ENCODE measurements at regions not wholly inside any gene's neighbourhood (a gene's known extent, or its start where the extent isn't known, plus 50 kb on each side); places are given as distances from the start of the nearest gene placed in this dataset.
"Not testable (repeated sequence)": the region's sequence is repeated elsewhere in the genome, so short reads cannot be mapped to it uniquely, and the experiment has no call there.

GRCh38 chr12:40172879-40173278, 51.9 kb upstream of the LRRK2 start:
- no peak overlapping the region for H3K4me3 ChIP-seq (ENCODE audit: low read depth, low read length)
- TF ChIP-seq, protein P1, sequence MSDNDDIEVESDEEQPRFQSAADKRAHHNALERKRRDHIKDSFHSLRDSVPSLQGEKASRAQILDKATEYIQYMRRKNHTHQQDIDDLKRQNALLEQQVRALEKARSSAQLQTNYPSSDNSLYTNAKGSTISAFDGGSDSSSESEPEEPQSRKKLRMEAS (IDR thresholded peaks at IDR 0.05; ENCODE audit: low read depth, low read length): no peak
- TF ChIP-seq, protein P2, sequence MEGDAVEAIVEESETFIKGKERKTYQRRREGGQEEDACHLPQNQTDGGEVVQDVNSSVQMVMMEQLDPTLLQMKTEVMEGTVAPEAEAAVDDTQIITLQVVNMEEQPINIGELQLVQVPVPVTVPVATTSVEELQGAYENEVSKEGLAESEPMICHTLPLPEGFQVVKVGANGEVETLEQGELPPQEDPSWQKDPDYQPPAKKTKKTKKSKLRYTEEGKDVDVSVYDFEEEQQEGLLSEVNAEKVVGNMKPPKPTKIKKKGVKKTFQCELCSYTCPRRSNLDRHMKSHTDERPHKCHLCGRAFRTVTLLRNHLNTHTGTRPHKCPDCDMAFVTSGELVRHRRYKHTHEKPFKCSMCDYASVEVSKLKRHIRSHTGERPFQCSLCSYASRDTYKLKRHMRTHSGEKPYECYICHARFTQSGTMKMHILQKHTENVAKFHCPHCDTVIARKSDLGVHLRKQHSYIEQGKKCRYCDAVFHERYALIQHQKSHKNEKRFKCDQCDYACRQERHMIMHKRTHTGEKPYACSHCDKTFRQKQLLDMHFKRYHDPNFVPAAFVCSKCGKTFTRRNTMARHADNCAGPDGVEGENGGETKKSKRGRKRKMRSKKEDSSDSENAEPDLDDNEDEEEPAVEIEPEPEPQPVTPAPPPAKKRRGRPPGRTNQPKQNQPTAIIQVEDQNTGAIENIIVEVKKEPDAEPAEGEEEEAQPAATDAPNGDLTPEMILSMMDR (IDR thresholded peaks at IDR 0.05; ENCODE audit: low read depth, low read length): no peak
- TF ChIP-seq MYC (IDR thresholded peaks at IDR 0.05; ENCODE audit: low read depth, low read length) (no peak), POLR2A (IDR thresholded peaks at IDR 0.05; ENCODE audit: extremely low read depth, insufficient read length) (no peak)
- DNase-seq (ENCODE audit: low read depth): no peak

GRCh38 chr12:40171501-40171900, 53.3 kb upstream of the LRRK2 start:
- TF ChIP-seq POLR2A (IDR thresholded peaks at IDR 0.05; ENCODE audit: extremely low read depth, insufficient read length) (no peak), MYC (IDR thresholded peaks at IDR 0.05; ENCODE audit: low read depth, low read length) (no peak)
- TF ChIP-seq, protein P2 (IDR thresholded peaks at IDR 0.05; ENCODE audit: low read depth, low read length): no peak
- TF ChIP-seq, protein P1 (IDR thresholded peaks at IDR 0.05; ENCODE audit: low read depth, low read length): no peak
- DNase-seq (ENCODE audit: low read depth): no peak
- H3K4me3 ChIP-seq (ENCODE audit: low read depth, low read length): no peak overlapping the region

GRCh38 chr12:40171066-40171465, 53.7 kb upstream of the LRRK2 start:
- TF ChIP-seq, protein P2 (IDR thresholded peaks at IDR 0.05; ENCODE audit: low read depth, low read length): no peak
- TF ChIP-seq, protein P1 (IDR thresholded peaks at IDR 0.05; ENCODE audit: low read depth, low read length): no peak
- TF ChIP-seq POLR2A (IDR thresholded peaks at IDR 0.05; ENCODE audit: extremely low read depth, insufficient read length) (no peak), MYC (IDR thresholded peaks at IDR 0.05; ENCODE audit: low read depth, low read length) (no peak)
- no peak for DNase-seq (ENCODE audit: low read depth)
- H3K4me3 ChIP-seq (ENCODE audit: low read depth, low read length): no peak overlapping the region

DNA sequence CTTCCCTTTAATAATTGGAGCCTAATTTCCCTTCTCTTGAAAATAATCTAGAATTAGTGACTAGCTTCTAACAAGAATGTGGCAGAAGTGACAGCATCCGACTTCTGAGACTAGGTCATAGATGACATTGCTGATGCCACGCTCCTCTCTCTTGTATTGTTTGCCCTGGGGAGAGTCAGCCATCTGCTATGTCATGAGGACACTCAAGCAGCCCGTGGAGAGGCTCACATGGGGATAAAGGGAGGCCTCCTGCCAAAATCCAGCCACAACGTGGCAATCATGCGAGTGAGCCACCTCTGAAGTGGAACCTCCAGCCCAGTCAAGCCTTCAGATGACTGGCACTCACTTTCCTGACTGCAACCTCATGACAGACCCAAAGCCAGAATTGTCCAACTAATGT, 54.2 kb upstream of the LRRK2 start:
- no peak for TF ChIP-seq POLR2A (IDR thresholded peaks at IDR 0.05; ENCODE audit: extremely low read depth, insufficient read length)
- TF ChIP-seq, protein P2 (IDR thresholded peaks at IDR 0.05; ENCODE audit: low read depth, low read length): no peak
- TF ChIP-seq, protein P1 (IDR thresholded peaks at IDR 0.05; ENCODE audit: low read depth, low read length): no peak
- no peak for TF ChIP-seq MYC (IDR thresholded peaks at IDR 0.05; ENCODE audit: low read depth, low read length)
- DNase-seq (ENCODE audit: low read depth): no peak
- H3K4me3 ChIP-seq (ENCODE audit: low read depth, low read length): no peak overlapping the region

GRCh38 chr12:40168868-40169267, 55.9 kb upstream of the LRRK2 start:
- TF ChIP-seq MYC (IDR thresholded peaks at IDR 0.05; ENCODE audit: low read depth, low read length): no peak
- TF ChIP-seq POLR2A (IDR thresholded peaks at IDR 0.05; ENCODE audit: extremely low read depth, insufficient read length): no peak
- TF ChIP-seq, protein P1 (IDR thresholded peaks at IDR 0.05; ENCODE audit: low read depth, low read length): no peak
- TF ChIP-seq, protein P2 (IDR thresholded peaks at IDR 0.05; ENCODE audit: low read depth, low read length): no peak
- DNase-seq (ENCODE audit: low read depth): no peak
- no peak overlapping the region for H3K4me3 ChIP-seq (ENCODE audit: low read depth, low read length)

- DNase-seq (ENCODE audit: low read depth); H3K4me3 ChIP-seq (ENCODE audit: low read depth, low read length): not testable (repeated sequence)
Observed at GRCh38 chr12:40168419-40168818, 56.4 kb upstream of the LRRK2 start.
